IPS DF 6.9 (cell line): ENCODE measurements at regions not wholly inside any gene's neighbourhood (a gene's known extent, or its start where the extent isn't known, plus 50 kb on each side); places are given as distances from the start of the nearest gene placed in this dataset.
A peak's percentile ranks its signal among the peaks of the same experiment; 100 is the strongest.

ENCODE experiments used
- DNase-seq: peaks from one replicate; pipeline ENCODE4 v3.0.0-alpha.2; 2013; ENCODE audit warnings: low read depth, low spot score
- H3K27ac ChIP-seq: one replicate; pipeline ENCODE4 v1.5.1; 2013; ENCODE audit warnings: low read length, control low read depth
- H3K27me3 ChIP-seq: 2 replicates; pipeline ENCODE4 v1.6.1; 2013; ENCODE audit warnings: mild to moderate bottlenecking, low read length; ENCODE audit not compliant: control insufficient read depth, insufficient read depth
- H3K36me3 ChIP-seq: 2 replicates; pipeline ENCODE4 v1.6.1; 2013; ENCODE audit warnings: low read length; ENCODE audit not compliant: control insufficient read depth, insufficient read depth
- H3K4me1 ChIP-seq: 2 replicates; pipeline ENCODE4 v1.6.1; 2013; ENCODE audit warnings: low read length; ENCODE audit not compliant: control insufficient read depth, insufficient read depth
- H3K4me3 ChIP-seq: 2 replicates; pipeline ENCODE4 v1.5.1; 2013; ENCODE audit warnings: mild to moderate bottlenecking, low read length
- H3K9me3 ChIP-seq: 2 replicates; pipeline ENCODE4 v1.6.1; 2013; ENCODE audit warnings: low read length, inconsistent platforms; ENCODE audit not compliant: control insufficient read depth, insufficient read depth
- whole genome bisulfite sequencing: extraction: QIAGEN DNeasy Blood & Tissue Kit; methylation state at CpG from one replicate; pipeline ENCODE4 v1.1.7; 2013; ENCODE audit warnings: mixed read lengths, missing lambda C conversion rate; ENCODE audit not compliant: insufficient read length, insufficient coverage; 5-methylcytosine and 5-hydroxymethylcytosine counted together

DNA sequence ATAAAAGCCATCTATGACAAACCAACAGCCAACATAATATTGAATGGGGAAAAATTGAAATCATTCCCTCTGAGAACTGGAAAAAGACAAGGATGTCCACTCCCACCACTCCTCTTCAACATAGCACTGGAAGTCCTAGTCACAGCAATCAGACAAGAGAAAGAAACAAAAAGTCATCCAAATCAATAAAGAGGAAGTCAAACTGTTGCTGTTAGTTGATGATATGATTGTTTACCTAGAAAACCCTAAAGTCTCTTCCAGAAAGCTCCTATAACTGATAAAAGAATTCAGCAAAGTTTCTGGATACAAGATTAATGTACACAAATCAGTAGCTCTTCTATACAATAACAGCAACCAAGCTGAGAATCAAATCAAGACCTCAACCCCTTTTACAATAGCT lies 285.1 kb upstream of the PHF14 start:
- no peak overlapping the region for H3K27ac ChIP-seq
- H3K36me3 ChIP-seq: no peaks in the 10 kb centered on the region
- DNase-seq: no peak
- no peaks in the 10 kb centered on the region for H3K9me3 ChIP-seq
- no peak overlapping the region for H3K4me3 ChIP-seq
- no peaks in the 10 kb centered on the region for H3K27me3 ChIP-seq
- H3K4me1 ChIP-seq: no peaks in the 10 kb centered on the region

DNA sequence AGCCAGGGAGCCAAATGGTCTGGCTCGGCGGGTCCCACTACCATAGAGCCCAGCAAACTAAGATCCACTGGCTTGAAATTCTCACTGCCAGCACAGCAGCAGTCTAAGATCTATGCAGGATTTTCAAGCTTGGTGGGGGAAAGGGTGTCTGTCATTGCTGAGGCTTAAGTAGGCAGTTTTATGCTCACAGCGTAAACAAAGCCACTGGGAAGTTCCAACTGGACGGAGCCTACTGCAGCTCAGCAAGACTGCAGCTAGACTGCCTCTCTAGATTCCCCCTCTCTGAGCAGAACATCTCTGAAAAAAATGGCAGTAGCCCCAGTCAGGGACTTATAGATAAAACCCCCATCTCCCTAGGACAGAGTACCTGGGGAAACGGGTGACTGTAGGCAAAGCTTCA lies 277.6 kb upstream of the PHF14 start:
- Histone ChIP-seq H3K9me3 (no peaks in the 10 kb centered on the region), H3K27ac (no peak overlapping the region), H3K27me3 (no peaks in the 10 kb centered on the region), H3K4me3 (no peak overlapping the region), H3K36me3 (no peaks in the 10 kb centered on the region), H3K4me1 (no peaks in the 10 kb centered on the region)
- no peak for DNase-seq
- WGBS: no CpG with 5 or more reads among the region's 5 CpGs

DNA sequence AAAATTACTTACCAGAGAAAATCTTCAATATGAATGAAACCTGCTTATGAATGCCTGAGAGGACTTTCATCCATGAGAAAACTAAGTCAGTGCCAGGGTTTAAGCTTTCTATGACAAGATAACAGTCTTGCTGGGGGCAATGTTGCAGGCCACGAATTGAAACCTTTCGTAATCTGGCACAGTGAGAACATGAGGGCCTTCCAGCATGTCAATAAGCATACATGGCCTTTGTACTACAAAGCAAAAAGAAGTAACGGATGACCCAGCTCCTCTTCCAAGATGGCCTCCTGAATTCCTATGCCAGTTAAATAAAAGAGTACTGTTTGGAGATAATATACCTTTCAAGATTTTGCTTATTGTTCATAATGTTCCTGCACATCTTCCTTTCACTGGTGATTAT lies 270.6 kb upstream of the PHF14 start:
- H3K4me3 ChIP-seq: no peak overlapping the region
- no peaks in the 10 kb centered on the region for H3K36me3 ChIP-seq
- no peak overlapping the region for H3K27ac ChIP-seq
- no peaks in the 10 kb centered on the region for H3K4me1 ChIP-seq
- H3K9me3 ChIP-seq: no peaks in the 10 kb centered on the region
- H3K27me3 ChIP-seq: no peaks in the 10 kb centered on the region
- no CpG with 5 or more reads among the region's 3 CpGs for WGBS
- DNase-seq: no peak

DNA sequence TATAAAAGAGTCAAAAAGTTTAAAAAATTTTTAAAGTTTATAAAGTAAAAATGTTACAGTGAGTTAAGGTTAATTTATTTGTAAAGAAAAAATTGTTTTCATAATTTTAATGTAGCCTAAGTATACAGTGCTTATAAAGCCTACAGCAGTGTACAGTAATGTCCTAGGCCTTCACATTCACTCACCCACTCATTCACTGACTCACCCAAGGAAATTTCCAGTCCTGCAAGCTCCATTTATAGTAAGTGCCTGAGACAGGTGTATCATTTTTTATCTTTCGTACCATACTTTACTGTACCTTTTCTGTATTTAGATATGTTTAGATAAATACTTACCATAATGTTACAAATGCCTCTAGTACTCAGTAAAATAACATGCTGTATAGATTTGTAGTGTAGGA lies 269.7 kb upstream of the PHF14 start:
- no peaks in the 10 kb centered on the region for H3K4me1 ChIP-seq
- no peaks in the 10 kb centered on the region for H3K36me3 ChIP-seq
- H3K27me3 ChIP-seq: no peaks in the 10 kb centered on the region
- DNase-seq: no peak
- no peak overlapping the region for H3K4me3 ChIP-seq
- no peak overlapping the region for H3K27ac ChIP-seq
- no CpG with 5 or more reads among the region's 1 CpG for WGBS
- no peaks in the 10 kb centered on the region for H3K9me3 ChIP-seq

DNA sequence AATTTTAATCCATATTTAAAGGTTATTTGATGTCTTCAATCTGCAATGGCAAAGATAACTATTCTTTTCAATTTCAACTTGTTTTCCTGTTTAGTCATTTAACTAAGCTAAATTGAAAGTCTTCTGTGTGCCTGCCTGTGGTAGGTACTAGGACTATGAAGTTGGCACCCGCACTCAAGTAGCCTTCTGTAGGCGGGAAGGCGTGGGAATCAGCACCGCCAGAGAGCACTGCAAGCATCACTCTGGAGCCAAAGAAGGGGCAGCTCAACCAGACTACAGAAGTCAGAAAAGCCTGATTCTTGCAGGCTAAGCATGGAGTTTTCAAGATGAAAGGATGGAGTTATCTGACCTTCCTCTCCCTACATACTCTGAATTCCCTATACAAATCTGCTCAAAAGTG lies 269.0 kb upstream of the PHF14 start:
- H3K36me3 ChIP-seq: no peaks in the 10 kb centered on the region
- H3K27me3 ChIP-seq: no peaks in the 10 kb centered on the region
- no peaks in the 10 kb centered on the region for H3K4me1 ChIP-seq
- no peak overlapping the region for H3K4me3 ChIP-seq
- H3K27ac ChIP-seq: no peak overlapping the region
- no CpG with 5 or more reads among the region's 4 CpGs for WGBS
- DNase-seq: no peak
- H3K9me3 ChIP-seq: no peaks in the 10 kb centered on the region

DNA sequence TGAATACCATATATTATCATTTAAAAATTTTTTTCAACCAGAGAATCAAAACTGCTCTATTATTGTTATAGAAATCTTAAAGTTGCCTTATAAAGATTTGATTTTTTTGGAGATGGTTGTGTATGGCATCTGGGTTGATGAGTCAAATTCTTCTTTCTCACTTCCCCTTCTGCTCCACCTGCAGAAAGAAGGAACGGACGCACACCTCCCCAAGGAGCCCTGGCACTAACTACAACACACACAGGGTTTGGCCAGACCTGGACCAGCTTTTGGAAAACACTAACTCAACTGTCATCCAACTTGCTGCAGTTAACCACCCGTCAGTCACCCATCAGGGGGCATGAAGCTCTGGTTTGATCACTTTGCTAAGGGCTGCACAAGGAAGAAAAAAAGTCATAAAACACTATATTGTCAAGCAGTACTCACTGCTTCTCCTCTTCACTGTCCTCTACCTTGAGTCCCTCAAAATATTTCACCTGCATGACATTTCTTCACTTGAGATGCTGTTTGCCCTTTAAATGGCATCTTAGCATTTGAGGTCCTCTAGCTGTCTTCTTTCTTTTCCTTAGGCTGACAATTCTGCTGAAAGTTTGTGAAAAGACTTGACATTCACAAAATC lies 266.7 kb upstream of the PHF14 start:
- Histone ChIP-seq H3K27ac (no peak overlapping the region), H3K4me3 (no peak overlapping the region), H3K4me1 (no peaks in the 10 kb centered on the region), H3K36me3 (no peaks in the 10 kb centered on the region), H3K27me3 (no peaks in the 10 kb centered on the region), H3K9me3 (no peaks in the 10 kb centered on the region)
- no peak for DNase-seq
- WGBS: no CpG with 5 or more reads among the region's 3 CpGs

DNA sequence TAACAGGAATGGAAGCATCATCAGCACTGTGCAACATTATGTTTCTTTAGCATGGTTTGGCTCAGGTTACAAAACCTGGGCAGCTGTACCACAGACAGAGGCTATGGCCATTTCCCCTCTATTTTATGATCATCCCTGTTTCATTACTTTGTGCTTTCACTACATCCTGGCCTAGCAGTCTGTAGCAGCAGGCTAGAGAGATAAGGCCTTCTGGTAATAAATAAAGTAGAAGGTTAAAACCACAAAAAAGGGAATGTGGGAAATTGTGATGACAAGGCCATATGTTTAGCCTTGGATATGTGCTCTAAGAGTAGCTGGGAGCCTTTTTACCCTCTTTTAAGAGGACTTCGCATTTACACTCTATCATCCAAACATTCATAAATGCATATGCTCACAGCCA lies 266.2 kb upstream of the PHF14 start:
- Histone ChIP-seq H3K27me3 (no peaks in the 10 kb centered on the region), H3K27ac (no peak overlapping the region), H3K9me3 (no peaks in the 10 kb centered on the region), H3K4me3 (no peak overlapping the region), H3K36me3 (no peaks in the 10 kb centered on the region), H3K4me1 (no peaks in the 10 kb centered on the region)
- no CpG with 5 or more reads among the region's 1 CpG for WGBS
- DNase-seq: no peak

DNA sequence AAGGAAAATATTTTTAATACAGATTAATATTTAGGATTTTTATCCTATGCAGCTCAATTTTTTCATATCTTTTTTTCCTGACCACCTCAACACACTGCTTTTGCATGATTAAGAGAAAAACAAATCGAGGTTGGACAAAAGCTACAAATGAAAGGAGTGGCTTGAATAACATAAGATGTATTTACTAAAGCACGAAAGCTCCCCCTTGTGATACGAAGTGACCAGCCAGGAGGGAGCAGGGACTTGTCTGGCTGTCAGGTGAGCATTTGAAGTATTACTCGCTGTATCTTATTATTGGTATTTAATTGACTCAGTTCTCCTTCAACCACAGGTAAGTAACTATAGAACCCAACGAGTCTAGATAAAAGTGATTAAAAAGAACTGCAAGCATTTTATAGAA lies 265.2 kb upstream of the PHF14 start:
- no peaks in the 10 kb centered on the region for H3K27me3 ChIP-seq
- peak; percentile 16 for DNase-seq
- WGBS: no CpG with 5 or more reads among the region's 5 CpGs

DNA sequence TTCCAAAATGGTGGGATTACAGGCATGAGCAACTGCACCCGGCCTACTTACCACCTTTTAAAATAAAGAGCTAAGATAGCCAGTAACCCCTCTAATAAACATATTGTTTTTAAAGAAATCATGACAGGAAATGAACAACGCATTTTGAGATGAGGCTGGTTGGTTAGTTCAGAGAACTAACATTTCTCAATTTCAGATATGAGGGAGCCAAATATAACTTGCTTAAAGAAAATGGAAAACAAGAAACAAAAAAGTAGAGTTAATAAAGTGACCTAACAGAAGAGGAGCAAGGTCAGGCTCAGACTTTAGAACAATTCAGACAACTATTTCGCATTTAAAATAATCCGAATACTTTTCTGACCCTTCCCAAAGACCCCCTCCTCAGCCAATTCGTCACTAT lies 254.9 kb upstream of the PHF14 start:
- Histone ChIP-seq H3K4me3 (no peak overlapping the region), H3K4me1 (no peaks in the 10 kb centered on the region), H3K9me3 (no peaks in the 10 kb centered on the region), H3K27me3 (0 out of 2 replicates have a peak, but pooled peaks cover 1% of the 10 kb centered on the region), H3K27ac (no peak overlapping the region), H3K36me3 (no peaks in the 10 kb centered on the region)
- no peak for DNase-seq
- 100% methylated on average over 2 of the region's 5 CpGs for WGBS

More for the DNA sequence above, 265.2 kb upstream of the PHF14 start:
- H3K4me3 ChIP-seq: no peak overlapping the region
- H3K4me1 ChIP-seq: no peaks in the 10 kb centered on the region
- no peaks in the 10 kb centered on the region for H3K9me3 ChIP-seq
- H3K27ac ChIP-seq: no peak overlapping the region
- H3K36me3 ChIP-seq: no peaks in the 10 kb centered on the region

DNA sequence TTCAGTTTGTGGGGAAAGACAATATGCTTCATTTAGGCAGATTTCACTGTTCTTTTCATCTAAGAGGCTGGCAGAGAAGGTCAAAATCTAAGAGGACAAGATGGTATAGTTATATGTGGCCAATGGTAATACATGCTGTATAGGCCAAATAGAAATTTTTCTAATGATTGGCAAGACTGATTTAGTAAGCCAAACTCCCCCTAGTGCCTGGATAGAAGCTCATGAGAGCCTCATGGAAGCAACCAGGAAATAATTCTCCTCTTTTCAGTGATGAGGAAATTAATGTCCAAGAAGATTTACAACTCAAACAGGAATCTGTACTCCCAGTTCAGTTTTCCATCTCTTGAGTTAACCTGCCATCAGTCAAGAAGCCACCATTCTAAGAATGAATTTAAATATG lies 253.6 kb upstream of the PHF14 start:
- 0 out of 2 replicates have a peak, but pooled peaks cover 1% of the 10 kb centered on the region for H3K27me3 ChIP-seq
- DNase-seq: no peak
- no peak overlapping the region for H3K4me3 ChIP-seq
- H3K27ac ChIP-seq: no peak overlapping the region
- no peaks in the 10 kb centered on the region for H3K36me3 ChIP-seq
- no peaks in the 10 kb centered on the region for H3K4me1 ChIP-seq
- H3K9me3 ChIP-seq: no peaks in the 10 kb centered on the region

DNA sequence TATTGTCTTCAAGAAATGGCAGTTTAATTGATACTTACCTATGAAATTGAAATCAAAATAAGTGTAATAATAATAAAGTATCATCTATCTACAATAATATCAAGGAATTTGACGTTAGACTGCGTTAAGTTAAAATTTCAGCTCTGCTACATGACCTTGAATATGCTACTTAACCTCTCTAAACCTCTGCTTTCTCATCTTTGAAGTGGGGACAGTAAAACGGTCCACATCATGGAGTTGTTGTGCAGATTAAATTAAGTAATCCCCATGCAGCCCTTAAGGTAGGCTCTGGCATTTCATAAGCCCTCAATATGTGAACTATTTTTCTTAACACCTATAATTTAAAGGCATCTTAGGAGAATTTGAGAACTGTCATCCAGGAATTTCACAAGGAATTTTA lies 252.4 kb upstream of the PHF14 start:
- H3K9me3 ChIP-seq: no peaks in the 10 kb centered on the region
- no peaks in the 10 kb centered on the region for H3K36me3 ChIP-seq
- 0 out of 2 replicates have a peak, but pooled peaks cover 1% of the 10 kb centered on the region for H3K27me3 ChIP-seq
- no peak overlapping the region for H3K27ac ChIP-seq
- no peak overlapping the region for H3K4me3 ChIP-seq
- DNase-seq: no peak
- WGBS: no CpG with 5 or more reads among the region's 3 CpGs
- H3K4me1 ChIP-seq: no peaks in the 10 kb centered on the region
